Activated CD4-positive, alpha-beta T cell treated with anti-CD3 and anti-CD28 coated beads for 36 hours (primary cell): ENCODE measurements at regions not wholly inside any gene's neighbourhood (a gene's known extent, or its start where the extent isn't known, plus 50 kb on each side); places are given as distances from the start of the nearest gene placed in this dataset.
"Not testable (repeated sequence)": the region's sequence is repeated elsewhere in the genome, so short reads cannot be mapped to it uniquely, and the experiment has no call there.

Experiments
- ATAC-seq: fragments of 200-7000 bp; cut with Tn5 transposase; one replicate; pipeline ENCODE4 v1.10.0; 2021; ENCODE audit warnings: mild to moderate bottlenecking, moderate library complexity
- CTCF ChIA-PET: fragments of 350-600 bp; sonication (Branson Sonifier 250); formaldehyde crosslinking; loops from one replicate; lab custom pipeline; 2021; ENCODE audit warnings: antibody characterized with exemption; lab: Charles Lee
- POLR2A ChIA-PET: fragments of 350-600 bp; sonication (Branson Sonifier 250); formaldehyde crosslinking; loops from one replicate; lab custom pipeline; 2021; ENCODE audit warnings: antibody characterized with exemption, inconsistent platforms; lab: Charles Lee
- DNase-seq: peaks from one replicate; pipeline ENCODE4 v3.0.0-alpha.2; 2020
- H3K27ac Mint-ChIP-seq: one replicate; pipeline ENCODE4 v1.8.0; 2021; ENCODE audit warnings: mixed read lengths
- H3K27me3 Mint-ChIP-seq: one replicate; pipeline ENCODE4 v1.8.0; 2021; ENCODE audit warnings: mixed read lengths
- H3K36me3 Mint-ChIP-seq: one replicate; pipeline ENCODE4 v1.8.0; 2021; ENCODE audit warnings: low read depth, mixed read lengths
- H3K4me1 Mint-ChIP-seq: one replicate; pipeline ENCODE4 v1.8.0; 2021; ENCODE audit warnings: mixed read lengths
- H3K4me3 Mint-ChIP-seq: one replicate; pipeline ENCODE4 v1.8.0; 2021; ENCODE audit warnings: mild to moderate bottlenecking, moderate library complexity, mixed read lengths
- H3K9me3 Mint-ChIP-seq: one replicate; pipeline ENCODE4 v1.8.0; 2021; ENCODE audit warnings: low read depth, mixed read lengths
- intact Hi-C, 2 experiments: fragments of 100-400 bp; cut with DNase I in 1 of 2; cut with micrococcal nuclease in 1 of 2; formaldehyde crosslinking; loops; one replicate each; pipeline versions ENCODE4 v1.14.2 to v1.15.1; 2022 to 2024; cut with DNase I, micrococcal nuclease

GRCh38 chr16:86953631-86954391, 363.4 kb downstream of the C16orf95 start:
- ATAC-seq (no peak), DNase-seq (no peak)
- H3K4me1 Mint-ChIP-seq = peaks cover 5% of the 10 kb centered on the region
- H3K27me3 Mint-ChIP-seq = peaks cover 12% of the 10 kb centered on the region
- POLR2A ChIA-PET = no interaction called here
- H3K9me3 Mint-ChIP-seq = peaks cover 3% of the 10 kb centered on the region
- H3K4me3 Mint-ChIP-seq = no peak overlapping the region
- CTCF ChIA-PET = interaction anchor here (0.6 kb wide), 1 partner anchor 673 kb away, joined by 3 read pairs; no protein-coding TSS in a partner anchor
- H3K27ac Mint-ChIP-seq = no peak overlapping the region
- no peaks in the 10 kb centered on the region for H3K36me3 Mint-ChIP-seq
- intact Hi-C loops = no loop called here

DNA sequence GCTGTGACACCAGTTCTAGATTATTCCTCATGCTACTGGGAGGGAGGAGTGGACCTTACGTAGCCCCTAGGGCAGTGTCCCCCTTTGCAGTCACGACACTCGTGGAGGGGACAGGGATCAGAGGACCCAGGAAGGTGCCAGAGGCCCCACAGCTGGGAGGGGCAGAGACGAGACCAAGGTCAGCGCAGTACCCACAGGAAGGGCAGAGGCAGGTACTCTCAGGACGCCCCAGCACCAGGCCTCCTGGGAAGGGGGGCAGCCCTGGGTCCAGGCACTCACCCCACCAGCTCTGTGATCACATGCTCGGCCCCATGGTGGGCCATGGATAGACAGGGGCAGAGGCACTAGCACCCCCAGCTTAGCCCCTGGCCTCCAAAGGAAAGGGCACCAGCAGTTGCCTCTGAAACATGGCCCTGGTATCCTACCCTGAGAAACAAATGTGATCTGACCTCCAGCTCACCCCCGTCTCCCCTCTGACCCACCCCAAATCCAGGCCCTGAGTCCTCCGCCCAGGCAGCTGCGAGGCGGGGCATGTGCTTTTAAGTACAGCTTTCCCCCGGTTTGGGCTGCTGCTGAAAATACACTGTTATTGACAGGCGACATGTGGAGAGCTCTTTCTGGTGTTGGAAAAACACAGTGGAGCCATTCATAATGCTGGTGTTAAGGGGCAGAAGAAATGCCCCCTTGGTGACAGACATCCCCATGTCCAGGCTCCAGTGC, 361.9 kb downstream of the C16orf95 start:
- CTCF ChIA-PET = interaction anchor here (0.6 kb wide), 1 partner anchor 74 kb away, joined by 3 read pairs; no protein-coding TSS in a partner anchor
- no peak for DNase-seq
- H3K9me3 Mint-ChIP-seq = peaks cover 3% of the 10 kb centered on the region
- POLR2A ChIA-PET = no interaction called here
- ATAC-seq = no peak
- H3K27ac Mint-ChIP-seq = no peak overlapping the region
- intact Hi-C loops = no loop called here
- peaks cover 12% of the 10 kb centered on the region for H3K27me3 Mint-ChIP-seq
- H3K4me1 Mint-ChIP-seq = peaks cover 5% of the 10 kb centered on the region
- no peak overlapping the region for H3K4me3 Mint-ChIP-seq
- no peaks in the 10 kb centered on the region for H3K36me3 Mint-ChIP-seq

- POLR2A ChIA-PET = no interaction called here
- intact Hi-C loops = no loop called here
- CTCF ChIA-PET = interaction anchor here (0.7 kb wide), 1 partner anchor 597 kb away, joined by 6 read pairs; no protein-coding TSS in a partner anchor
- Mint-ChIP-seq H3K27ac (no peak overlapping the region), H3K27me3 (peaks cover 12% of the 10 kb centered on the region), H3K36me3 (no peaks in the 10 kb centered on the region), H3K4me3 (no peak overlapping the region), H3K9me3 (peaks cover 3% of the 10 kb centered on the region), H3K4me1 (peaks cover 5% of the 10 kb centered on the region)
- peak; percentile 15 for DNase-seq
- ATAC-seq = no peak
These were observed 360.8 kb downstream of the C16orf95 start for GRCh38 chr16:86956437-86956836.

DNA sequence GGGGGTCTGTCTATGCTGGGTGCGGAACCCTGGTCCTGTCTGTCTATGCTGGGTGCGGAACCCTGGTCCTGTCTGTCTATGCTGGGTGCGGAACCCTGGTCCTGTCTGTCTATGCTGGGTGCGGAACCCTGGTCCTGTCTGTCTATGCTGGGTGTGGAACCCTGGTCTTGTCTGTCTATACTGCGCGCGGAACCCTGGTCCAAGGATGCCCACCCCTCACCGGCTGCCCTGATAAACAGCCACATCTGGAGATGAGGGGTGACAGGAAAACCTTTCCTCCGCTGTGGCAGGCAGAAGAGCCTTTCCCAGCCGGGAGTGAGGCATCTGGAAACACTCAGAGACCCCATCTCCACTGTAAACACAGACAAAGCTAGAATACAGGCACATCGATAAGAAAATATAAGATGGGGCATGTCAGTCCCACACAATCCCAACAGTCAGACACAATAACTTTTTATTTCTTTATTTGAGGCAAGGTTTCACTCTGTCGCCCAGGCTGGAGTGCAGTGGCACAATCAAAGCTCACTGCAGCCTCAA, 359.5 kb downstream of the C16orf95 start:
- CTCF ChIA-PET, H3K36me3 Mint-ChIP-seq, DNase-seq, H3K9me3 Mint-ChIP-seq, H3K27ac Mint-ChIP-seq, H3K4me3 Mint-ChIP-seq, intact Hi-C loops, POLR2A ChIA-PET, H3K4me1 Mint-ChIP-seq, ATAC-seq: not testable (repeated sequence)
- peaks cover 12% of the 10 kb centered on the region for H3K27me3 Mint-ChIP-seq

GRCh38 chr16:86958423-86958822, 358.8 kb downstream of the C16orf95 start:
- ChIA-PET CTCF (interaction anchor here (1.0 kb wide), 1 partner anchor 394 kb away, joined by 3 read pairs; no protein-coding TSS in a partner anchor), POLR2A (no interaction called here)
- no peaks in the 10 kb centered on the region for H3K36me3 Mint-ChIP-seq
- intact Hi-C loops = no loop called here
- ATAC-seq (no peak), DNase-seq (no peak)
- peaks cover 5% of the 10 kb centered on the region for H3K4me1 Mint-ChIP-seq
- no peak overlapping the region for H3K27ac Mint-ChIP-seq
- no peaks in the 10 kb centered on the region for H3K9me3 Mint-ChIP-seq
- peaks cover 7% of the 10 kb centered on the region for H3K27me3 Mint-ChIP-seq
- no peak overlapping the region for H3K4me3 Mint-ChIP-seq

- DNase-seq (no peak), ATAC-seq (no peak)
- intact Hi-C loops = no loop called here
- H3K9me3 Mint-ChIP-seq = no peaks in the 10 kb centered on the region
- H3K27me3 Mint-ChIP-seq = peaks cover 7% of the 10 kb centered on the region
- ChIA-PET POLR2A (no interaction called here), CTCF (interaction anchor here (1.0 kb wide), 1 partner anchor 394 kb away, joined by 3 read pairs; no protein-coding TSS in a partner anchor)
- no peak overlapping the region for H3K4me3 Mint-ChIP-seq
- H3K4me1 Mint-ChIP-seq = peaks cover 5% of the 10 kb centered on the region
- no peak overlapping the region for H3K27ac Mint-ChIP-seq
- no peaks in the 10 kb centered on the region for H3K36me3 Mint-ChIP-seq
These were observed 358.0 kb downstream of the C16orf95 start for GRCh38 chr16:86959091-86959651.

DNA sequence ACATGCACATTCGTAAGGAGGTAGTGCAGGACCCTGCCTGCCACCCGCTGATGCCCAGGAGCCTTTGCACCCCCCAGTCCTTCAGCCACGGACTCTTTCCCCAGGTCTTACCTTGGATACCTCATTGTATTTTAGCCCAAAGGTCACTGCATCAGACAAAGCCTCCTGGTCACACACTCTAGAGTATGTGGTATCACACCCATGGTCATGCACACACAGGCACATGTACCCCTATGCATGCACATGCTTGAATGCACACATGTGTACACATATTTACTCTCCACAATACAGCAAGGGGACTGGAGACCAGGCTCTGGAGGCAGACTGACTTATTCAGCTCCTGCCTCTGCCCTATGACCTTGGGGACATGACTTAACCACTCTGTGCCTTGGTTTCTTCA, 357.5 kb downstream of the C16orf95 start:
- Mint-ChIP-seq H3K27me3 (peaks cover 7% of the 10 kb centered on the region), H3K4me1 (peaks cover 5% of the 10 kb centered on the region), H3K27ac (no peak overlapping the region), H3K4me3 (no peak overlapping the region), H3K9me3 (no peaks in the 10 kb centered on the region), H3K36me3 (no peaks in the 10 kb centered on the region)
- CTCF ChIA-PET = no interaction called here
- ATAC-seq (no peak), DNase-seq (no peak)
- POLR2A ChIA-PET = no interaction called here
- intact Hi-C loops = no loop called here

GRCh38 chr16:86960266-86960665, 356.9 kb downstream of the C16orf95 start:
- Mint-ChIP-seq H3K4me3 (no peak overlapping the region), H3K27ac (no peak overlapping the region), H3K9me3 (no peaks in the 10 kb centered on the region), H3K4me1 (peaks cover 5% of the 10 kb centered on the region), H3K36me3 (no peaks in the 10 kb centered on the region), H3K27me3 (peaks cover 7% of the 10 kb centered on the region)
- ChIA-PET CTCF (no interaction called here), POLR2A (no interaction called here)
- ATAC-seq (no peak), DNase-seq (no peak)
- intact Hi-C loops = no loop called here

GRCh38 chr16:86961171-86961601, 356.0 kb downstream of the C16orf95 start:
- no peak for ATAC-seq
- CTCF ChIA-PET = no interaction called here
- peaks cover 5% of the 10 kb centered on the region for H3K4me1 Mint-ChIP-seq
- intact Hi-C loops = no loop called here
- no peaks in the 10 kb centered on the region for H3K9me3 Mint-ChIP-seq
- H3K4me3 Mint-ChIP-seq = no peak overlapping the region
- POLR2A ChIA-PET = no interaction called here
- peaks cover 7% of the 10 kb centered on the region for H3K27me3 Mint-ChIP-seq
- H3K27ac Mint-ChIP-seq = no peak overlapping the region
- DNase-seq = no peak
- no peaks in the 10 kb centered on the region for H3K36me3 Mint-ChIP-seq

- H3K9me3 Mint-ChIP-seq = no peaks in the 10 kb centered on the region
- H3K4me3 Mint-ChIP-seq = no peak overlapping the region
- no peak for ATAC-seq
- no peak overlapping the region for H3K27ac Mint-ChIP-seq
- peaks cover 7% of the 10 kb centered on the region for H3K27me3 Mint-ChIP-seq
- DNase-seq = no peak
- POLR2A ChIA-PET = no interaction called here
- H3K36me3 Mint-ChIP-seq = no peaks in the 10 kb centered on the region
- CTCF ChIA-PET = interaction anchor here (0.6 kb wide), 1 partner anchor 120 kb away, joined by 3 read pairs; no protein-coding TSS in a partner anchor
- intact Hi-C loops = no loop called here
- no peaks in the 10 kb centered on the region for H3K4me1 Mint-ChIP-seq
These were observed 354.9 kb downstream of the C16orf95 start for GRCh38 chr16:86962259-86962658.

GRCh38 chr16:86962913-86963312, 354.3 kb downstream of the C16orf95 start:
- no peak overlapping the region for H3K27ac Mint-ChIP-seq
- ChIA-PET POLR2A (no interaction called here), CTCF (no interaction called here)
- H3K27me3 Mint-ChIP-seq = peaks cover 7% of the 10 kb centered on the region
- no peaks in the 10 kb centered on the region for H3K9me3 Mint-ChIP-seq
- ATAC-seq (no peak), DNase-seq (no peak)
- H3K4me3 Mint-ChIP-seq = no peak overlapping the region
- H3K4me1 Mint-ChIP-seq = no peaks in the 10 kb centered on the region
- intact Hi-C loops = no loop called here
- no peaks in the 10 kb centered on the region for H3K36me3 Mint-ChIP-seq
